ENCODE measurements at regions not wholly inside any gene's neighbourhood (a gene's known extent, or its start where the extent isn't known, plus 50 kb on each side); places are given as distances from the start of the nearest gene placed in this dataset.

- peak; percentile 34 for ATAC-seq
- TF ChIP-seq POU6F1 (CRISPR knock-in tag; IDR thresholded peaks at IDR 0.05; ENCODE audit: borderline replicate concordance, low read depth) (no peak), CSRNP3 (CRISPR knock-in tag; IDR thresholded peaks at IDR 0.05) (no peak), ZNF70 (CRISPR knock-in tag; IDR thresholded peaks at IDR 0.05) (no peak), PPARA (CRISPR knock-in tag; IDR thresholded peaks at IDR 0.05; ENCODE audit: borderline replicate concordance) (no peak), ESRRG (CRISPR knock-in tag; IDR thresholded peaks at IDR 0.05) (no peak), ARNTL (CRISPR knock-in tag; IDR thresholded peaks at IDR 0.05; ENCODE audit: borderline replicate concordance, low read depth) (no peak)
Observed at GRCh38 chr4:71187404-71188155, 151.2 kb upstream of the SLC4A4 start.

- no peak for ATAC-seq
- TF ChIP-seq PATZ1 (CRISPR knock-in tag; IDR thresholded peaks at IDR 0.05; ENCODE audit: borderline replicate concordance) = no peak
- no peak for TF ChIP-seq ZNF565 (CRISPR knock-in tag; conservative IDR thresholded peaks at IDR 0.05; ENCODE audit: low read depth)
- no peak for TF ChIP-seq ZC3H10 (CRISPR knock-in tag; IDR thresholded peaks at IDR 0.05)
- no peak for TF ChIP-seq ZFP30 (CRISPR knock-in tag; IDR thresholded peaks at IDR 0.05)
- no peak for TF ChIP-seq TOX (CRISPR knock-in tag; IDR thresholded peaks at IDR 0.05; ENCODE audit: borderline replicate concordance)
- no peak for TF ChIP-seq GLIS3 (CRISPR knock-in tag; IDR thresholded peaks at IDR 0.05)
- no peak for TF ChIP-seq ZFP3 (CRISPR knock-in tag; IDR thresholded peaks at IDR 0.05)
- TF ChIP-seq TCF4 (CRISPR knock-in tag; IDR thresholded peaks at IDR 0.05; ENCODE audit: borderline replicate concordance) = no peak
Observed at GRCh38 chr4:71188156-71188640, 150.6 kb upstream of the SLC4A4 start.

- no peak for TF ChIP-seq OSR1 (CRISPR knock-in tag; IDR thresholded peaks at IDR 0.05)
- TF ChIP-seq POU6F1 (CRISPR knock-in tag; IDR thresholded peaks at IDR 0.05; ENCODE audit: borderline replicate concordance, low read depth) = no peak
- no peak for TF ChIP-seq ZNF565 (CRISPR knock-in tag; conservative IDR thresholded peaks at IDR 0.05; ENCODE audit: low read depth)
- TF ChIP-seq TCF4 (CRISPR knock-in tag; IDR thresholded peaks at IDR 0.05; ENCODE audit: borderline replicate concordance) = no peak
- no peak for TF ChIP-seq TOX (CRISPR knock-in tag; IDR thresholded peaks at IDR 0.05; ENCODE audit: borderline replicate concordance)
- no peak for ATAC-seq
Observed at GRCh38 chr4:71188951-71189350, 149.9 kb upstream of the SLC4A4 start.

GRCh38 chr4:71189471-71189870 lies 149.3 kb upstream of the SLC4A4 start:
- no peak for ATAC-seq
- no peak for TF ChIP-seq ESRRG (CRISPR knock-in tag; IDR thresholded peaks at IDR 0.05)
- no peak for TF ChIP-seq CSRNP3 (CRISPR knock-in tag; IDR thresholded peaks at IDR 0.05)
- TF ChIP-seq POU6F1 (CRISPR knock-in tag; IDR thresholded peaks at IDR 0.05; ENCODE audit: borderline replicate concordance, low read depth) = no peak
- no peak for TF ChIP-seq PPARA (CRISPR knock-in tag; IDR thresholded peaks at IDR 0.05; ENCODE audit: borderline replicate concordance)
- TF ChIP-seq RARB (CRISPR knock-in tag; IDR thresholded peaks at IDR 0.05) = no peak
- no peak for TF ChIP-seq TSHZ2 (CRISPR knock-in tag; IDR thresholded peaks at IDR 0.05)
- no peak for TF ChIP-seq BACH2 (CRISPR knock-in tag; IDR thresholded peaks at IDR 0.05; ENCODE audit: borderline replicate concordance)
- no peak for TF ChIP-seq ZFP3 (CRISPR knock-in tag; IDR thresholded peaks at IDR 0.05)
- no peak for TF ChIP-seq TOX (CRISPR knock-in tag; IDR thresholded peaks at IDR 0.05; ENCODE audit: borderline replicate concordance)
- TF ChIP-seq CSDC2 (CRISPR knock-in tag; IDR thresholded peaks at IDR 0.05) = no peak
- no peak for TF ChIP-seq TCF4 (CRISPR knock-in tag; IDR thresholded peaks at IDR 0.05; ENCODE audit: borderline replicate concordance)
- TF ChIP-seq ZFP30 (CRISPR knock-in tag; IDR thresholded peaks at IDR 0.05) = no peak

Data from SK-N-SH treated with all-trans-retinoic acid at 6 μM for 48 hours (cell line).